ENCODE measurements at regions not wholly inside any gene's neighbourhood (a gene's known extent, or its start where the extent isn't known, plus 50 kb on each side); places are given as distances from the start of the nearest gene placed in this dataset.
A peak's percentile ranks its signal among the peaks of the same experiment; 100 is the strongest.
"Not testable (repeated sequence)": the region's sequence is repeated elsewhere in the genome, so short reads cannot be mapped to it uniquely, and the experiment has no call there.

DNA sequence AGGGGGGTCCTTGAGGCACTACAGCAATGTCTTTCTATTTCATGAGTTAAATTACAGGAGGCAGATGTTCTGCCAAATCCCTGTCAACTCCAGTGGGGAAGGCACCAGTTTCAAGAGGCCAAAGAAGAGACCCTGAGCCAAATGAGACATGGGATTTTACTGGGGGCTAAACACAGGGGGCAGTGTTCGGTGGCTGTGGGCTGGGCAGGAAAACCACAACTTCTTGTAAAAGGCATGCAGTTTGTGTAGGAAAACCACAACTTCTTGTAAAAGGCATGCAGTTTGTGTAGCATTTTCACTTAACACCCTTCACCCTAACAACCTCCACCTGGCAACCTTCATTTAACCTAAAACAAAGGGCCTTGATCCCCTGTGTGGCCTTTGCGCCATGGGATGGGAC, 61.0 kb downstream of the POLR2M start:
- DNase-seq (ENCODE audit: low spot score) = no peak

DNA sequence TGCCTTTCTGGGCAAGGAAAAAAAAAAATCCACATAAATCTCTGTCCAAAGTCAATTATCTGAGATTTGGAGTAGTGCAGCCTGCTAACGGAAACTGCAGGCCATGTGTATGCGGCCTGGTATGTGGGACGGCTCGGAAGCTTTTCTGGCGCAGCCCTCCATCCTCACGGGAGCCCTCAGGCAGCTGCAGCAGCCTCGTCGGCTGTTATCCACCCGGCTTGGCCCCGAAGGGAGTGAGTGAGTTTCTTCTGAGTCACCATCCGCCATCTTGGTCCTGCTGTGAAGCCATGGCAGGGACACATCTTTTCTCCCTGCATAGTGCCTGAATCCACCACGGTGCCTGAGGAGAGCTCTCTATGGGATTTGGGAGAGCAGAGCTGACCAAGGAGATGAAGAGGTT, 62.8 kb downstream of the POLR2M start:
- no peak for DNase-seq (ENCODE audit: low spot score)

DNA sequence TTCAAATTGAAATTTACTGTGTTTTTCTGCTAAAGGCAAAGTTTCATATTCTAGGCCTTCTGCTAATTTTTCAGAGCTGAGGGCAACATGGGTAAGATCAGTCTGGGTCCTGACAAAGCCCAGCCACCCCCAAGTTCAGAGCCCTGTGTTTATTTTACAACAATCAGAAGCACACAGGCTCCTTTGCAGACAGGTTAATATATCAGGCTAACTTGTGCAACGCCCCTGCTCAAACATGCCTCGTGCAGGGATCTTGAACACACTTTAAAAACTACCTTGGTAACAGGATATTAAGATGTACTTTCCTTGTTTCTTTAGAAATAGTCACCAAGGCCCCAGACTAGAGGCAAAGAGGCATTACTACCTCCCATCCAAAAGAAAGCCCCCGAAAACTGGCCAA, 64.0 kb downstream of the POLR2M start:
- DNase-seq (ENCODE audit: low spot score) = no peak

DNA sequence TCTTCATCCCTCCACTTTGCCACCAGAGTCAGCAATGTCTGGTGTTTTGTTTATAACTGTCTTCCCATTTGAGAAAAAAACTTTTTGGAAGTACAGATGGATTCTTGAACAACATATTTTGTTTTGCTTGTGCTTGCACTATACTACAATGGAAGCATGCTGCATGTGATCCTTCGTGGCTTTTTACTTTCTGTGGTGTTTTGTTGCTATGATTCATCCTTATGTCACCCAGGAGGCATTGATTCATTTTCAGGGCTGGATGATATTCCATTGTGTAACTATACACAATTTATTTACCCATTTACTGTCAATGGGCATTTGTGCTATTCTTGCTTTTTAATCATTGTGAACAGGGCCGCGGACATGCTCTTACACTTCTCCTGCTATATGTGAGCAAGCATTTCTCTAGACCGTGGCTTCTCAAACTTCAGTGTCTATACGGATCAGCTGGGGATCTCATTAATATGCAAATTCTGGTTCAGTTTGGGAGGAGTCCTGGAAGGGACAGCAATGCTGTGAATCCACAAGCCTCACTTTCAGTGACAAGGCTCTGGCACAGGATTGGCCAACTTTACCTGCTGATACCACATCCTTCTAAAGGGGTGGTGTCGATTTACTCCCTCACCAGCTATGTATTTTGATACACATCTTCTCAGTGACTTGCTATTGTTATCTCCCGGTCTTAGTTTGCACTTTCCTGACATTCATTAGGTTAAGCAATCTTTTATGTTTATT, 65.9 kb downstream of the POLR2M start:
- peak; percentile 23 for DNase-seq (ENCODE audit: low spot score)

DNA sequence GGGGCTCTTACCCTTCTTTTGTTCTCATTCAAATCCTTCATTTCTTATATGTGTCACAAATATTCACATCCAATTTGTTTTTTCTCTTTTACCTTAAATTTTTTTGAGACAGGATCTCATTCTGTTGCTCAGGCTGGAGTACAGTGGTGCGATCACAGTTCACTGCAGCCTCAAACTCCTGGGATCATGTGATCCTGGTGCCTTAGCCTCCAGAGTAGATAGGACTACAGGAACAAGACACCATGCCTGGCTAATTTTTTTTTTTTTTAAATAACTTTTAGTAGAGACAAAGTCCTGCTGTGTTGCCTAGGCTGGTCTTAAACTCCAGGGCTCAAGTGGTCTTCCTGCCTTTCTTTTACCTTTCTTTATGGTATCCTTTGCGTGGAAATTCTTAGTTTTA, 66.5 kb downstream of the POLR2M start:
- no peak for DNase-seq (ENCODE audit: low spot score)

DNA sequence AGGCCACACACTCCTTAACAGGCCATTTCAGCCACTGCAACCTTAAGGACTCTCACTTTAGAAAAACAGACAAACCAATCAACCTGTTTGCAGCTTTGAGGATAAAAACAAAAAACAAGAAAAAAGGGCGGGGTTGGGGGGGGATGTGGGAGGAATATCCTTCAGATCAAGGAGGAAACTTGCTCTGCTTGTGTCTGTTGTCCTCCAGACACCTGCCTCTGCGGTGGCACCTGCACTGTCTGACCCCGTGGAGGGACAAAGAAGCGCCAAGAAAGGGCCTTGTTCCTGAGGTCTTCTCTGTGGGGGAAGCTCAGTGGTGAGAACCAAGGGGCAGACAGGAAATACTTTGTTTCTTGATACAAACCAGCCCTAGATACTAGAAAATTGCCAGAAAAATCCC, 70.5 kb downstream of the POLR2M start:
- DNase-seq (ENCODE audit: low spot score) = no peak

DNA sequence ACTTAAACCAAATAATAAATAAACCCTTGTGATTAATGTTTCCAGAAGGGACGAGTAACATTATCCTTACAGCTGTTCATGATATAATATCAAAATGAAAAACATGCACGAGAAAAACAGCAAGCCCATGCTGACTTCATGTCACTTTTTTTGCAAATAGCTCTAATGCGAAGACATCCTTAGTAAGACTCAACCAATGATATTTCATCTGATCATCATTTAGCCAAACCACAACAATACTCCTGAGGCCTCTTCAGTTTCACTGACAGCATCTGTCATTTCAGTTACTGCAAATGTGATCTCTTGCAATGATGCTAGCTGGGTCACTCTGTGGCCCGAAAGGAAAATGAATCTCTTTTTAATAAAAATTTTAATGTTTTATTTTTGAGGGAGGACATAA, 74.0 kb downstream of the POLR2M start:
- no peak for DNase-seq (ENCODE audit: low spot score)

DNA sequence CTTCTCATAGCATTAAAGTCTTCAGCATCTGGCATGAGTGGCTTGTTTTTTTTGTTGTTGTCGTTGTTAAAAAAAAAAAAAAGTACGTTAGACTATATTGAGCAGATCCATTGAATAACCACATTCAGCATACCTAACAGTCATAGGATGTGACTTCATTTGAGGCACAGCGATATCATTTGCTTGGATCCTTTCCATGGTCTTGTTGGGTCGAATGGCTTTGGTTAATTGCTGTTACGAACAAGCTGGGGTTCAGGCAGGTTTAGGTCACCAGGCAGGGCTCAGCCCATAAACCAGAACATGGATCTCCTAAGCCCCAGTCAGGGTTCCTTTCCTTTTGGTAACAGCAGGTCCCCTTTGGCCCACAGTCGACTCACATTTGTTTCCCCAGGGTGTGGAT, 76.2 kb downstream of the POLR2M start:
- DNase-seq (ENCODE audit: low spot score) = no peak

DNA sequence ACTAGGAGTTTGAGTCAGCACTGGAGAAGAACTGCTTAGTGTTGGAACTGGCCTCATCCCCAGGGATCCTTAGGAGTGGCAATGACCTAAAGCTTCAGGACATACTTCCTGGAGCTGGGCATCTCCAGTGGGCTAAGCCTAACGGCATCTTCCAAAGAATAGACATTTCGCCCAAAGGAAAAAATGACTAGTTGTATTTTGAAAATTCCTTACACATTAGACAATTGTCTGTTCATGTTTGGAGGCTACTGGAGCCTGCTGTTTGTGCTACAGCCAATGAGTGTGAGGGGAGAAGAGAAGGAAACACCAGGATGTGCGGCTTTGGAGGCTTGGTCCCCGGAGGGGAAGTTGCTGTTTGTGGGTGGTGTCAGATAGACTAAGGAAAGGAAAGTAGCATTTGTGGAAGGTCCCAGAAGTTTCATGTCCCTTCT, 77.6 kb downstream of the POLR2M start:
- DNase-seq (ENCODE audit: low spot score) = no peak

DNA sequence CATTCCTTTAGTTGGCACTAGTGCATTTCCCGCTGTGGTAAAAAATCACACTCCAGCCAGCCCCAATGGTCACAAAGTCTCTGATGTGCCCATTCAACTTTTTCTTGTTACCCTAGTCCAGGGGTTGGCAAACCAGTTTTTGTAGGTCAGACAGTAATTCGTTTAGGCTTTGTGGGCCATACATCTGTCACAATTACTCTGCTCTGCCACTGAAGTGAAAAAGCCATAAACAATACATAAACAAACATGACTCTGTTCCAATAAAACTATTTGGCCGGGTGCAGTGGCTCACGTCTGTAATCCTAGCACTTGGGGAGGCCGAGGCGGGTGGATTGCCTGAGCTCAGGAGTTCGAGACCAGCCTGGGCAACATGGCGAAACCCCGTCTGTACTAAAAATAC, 78.5 kb downstream of the POLR2M start:
- no peak for DNase-seq (ENCODE audit: low spot score)

DNA sequence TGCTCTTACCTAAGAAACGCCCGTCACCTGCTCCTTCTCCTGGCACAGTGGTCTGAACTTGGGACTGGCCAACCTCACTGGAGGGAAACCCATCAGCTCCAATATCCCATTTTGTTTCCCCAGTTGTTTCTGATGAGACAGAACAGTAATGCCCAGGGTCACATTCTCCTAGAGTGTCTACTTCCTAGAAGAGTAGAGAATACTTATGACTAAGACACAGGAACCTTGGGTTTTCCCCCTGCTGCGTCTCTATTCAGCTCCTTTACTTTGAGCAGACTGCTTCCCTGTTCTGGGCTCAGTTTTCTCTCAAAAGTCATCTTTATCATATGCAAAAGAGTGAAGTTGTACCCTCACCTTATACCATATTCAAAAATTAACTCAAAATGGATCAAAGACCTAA, 79.4 kb downstream of the POLR2M start:
- no peak for DNase-seq (ENCODE audit: low spot score)

DNA sequence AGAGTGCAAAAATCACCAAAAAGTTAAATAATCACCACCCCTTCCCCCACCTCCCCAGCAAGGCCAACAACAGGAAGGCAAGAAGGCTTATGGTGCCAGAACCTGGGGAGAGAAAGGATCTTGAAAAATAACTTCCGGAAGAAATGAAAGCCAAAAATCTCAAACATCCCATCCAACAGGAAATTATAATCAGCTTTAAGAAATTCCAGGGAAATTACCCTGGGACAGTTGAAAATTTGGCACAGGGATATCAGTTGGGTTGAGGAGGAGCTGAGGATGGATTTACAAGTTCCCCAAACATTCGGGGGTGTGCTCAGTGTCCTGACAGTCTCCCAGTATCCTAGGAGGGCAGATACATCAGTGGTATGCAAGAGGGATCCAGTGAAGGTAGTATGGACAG, 82.7 kb downstream of the POLR2M start:
- DNase-seq (ENCODE audit: low spot score) = no peak

DNA sequence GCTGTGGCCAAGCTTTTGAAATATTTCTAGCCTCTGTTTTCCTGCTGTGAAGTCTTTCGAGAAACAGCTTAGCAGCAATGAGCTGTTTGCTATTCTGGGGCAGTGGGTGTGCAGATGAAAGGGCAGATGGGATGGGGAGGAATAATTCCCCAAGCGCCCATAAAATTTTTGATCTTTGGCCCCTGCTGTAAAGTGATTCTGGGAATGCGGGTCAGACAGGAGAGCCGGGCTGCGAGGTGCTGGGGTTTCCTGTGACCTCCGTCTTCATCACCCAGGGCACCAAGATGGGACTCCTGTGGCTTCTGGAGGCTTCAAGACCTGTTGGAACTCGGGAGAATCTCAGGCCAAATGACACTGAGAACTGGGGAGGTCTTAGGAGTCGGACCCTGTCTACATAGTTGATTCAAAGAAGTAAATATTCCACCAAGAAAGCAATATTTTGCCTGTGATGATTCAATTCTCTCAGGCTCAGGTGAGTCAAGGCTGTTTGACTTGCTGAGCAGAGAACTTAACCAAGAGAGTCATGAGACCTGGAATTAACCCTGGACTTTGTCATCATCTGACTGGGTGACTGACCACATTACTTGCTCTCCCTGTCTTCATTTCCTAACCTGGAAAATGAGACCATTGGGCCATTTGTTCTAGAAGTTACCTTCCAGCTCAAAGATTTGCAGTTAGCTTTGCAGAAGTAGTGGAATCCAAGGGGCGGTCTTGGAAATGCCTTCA, 86.4 kb downstream of the POLR2M start:
- no peak for DNase-seq (ENCODE audit: low spot score)

DNA sequence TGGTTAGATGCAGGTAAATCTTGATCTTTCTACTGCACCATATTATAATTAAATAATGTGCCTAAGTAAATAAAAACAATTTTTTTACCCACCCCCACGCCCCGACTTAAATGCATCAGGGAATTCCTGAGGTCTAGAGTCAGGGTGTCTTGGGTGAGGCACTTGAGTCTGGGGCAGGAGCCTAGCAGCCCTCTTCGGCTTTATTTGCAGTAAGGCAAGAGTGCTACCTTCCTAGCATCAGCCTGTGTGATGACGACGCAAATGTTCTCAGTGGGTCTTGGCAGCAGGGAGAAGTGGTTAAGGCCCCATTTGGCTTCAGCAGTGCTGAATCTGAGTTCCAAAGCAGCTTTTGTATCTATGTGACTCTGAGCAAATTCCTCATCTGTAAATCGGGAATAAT, 88.7 kb downstream of the POLR2M start:
- DNase-seq (ENCODE audit: low spot score) = no peak

DNA sequence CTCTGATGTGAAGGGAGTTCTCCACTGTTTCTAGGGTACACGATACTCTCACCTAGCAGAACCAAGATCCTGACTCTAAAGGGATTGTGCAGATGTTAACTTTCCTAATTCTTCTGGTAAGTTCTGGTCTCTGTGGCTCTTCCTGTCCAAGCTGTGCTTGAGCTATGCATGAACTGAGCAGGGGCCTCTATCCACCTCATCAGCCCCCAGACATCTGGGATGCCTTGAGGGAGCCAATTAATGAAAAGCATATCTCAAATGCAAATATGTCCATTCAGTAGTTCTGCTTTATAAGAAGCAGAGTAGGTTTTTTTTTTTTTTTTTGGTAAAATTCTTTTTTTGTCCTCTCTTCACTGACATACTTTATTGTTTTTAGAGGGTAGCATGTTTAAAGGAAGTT, 89.6 kb downstream of the POLR2M start:
- DNase-seq (ENCODE audit: low spot score) = no peak

DNA sequence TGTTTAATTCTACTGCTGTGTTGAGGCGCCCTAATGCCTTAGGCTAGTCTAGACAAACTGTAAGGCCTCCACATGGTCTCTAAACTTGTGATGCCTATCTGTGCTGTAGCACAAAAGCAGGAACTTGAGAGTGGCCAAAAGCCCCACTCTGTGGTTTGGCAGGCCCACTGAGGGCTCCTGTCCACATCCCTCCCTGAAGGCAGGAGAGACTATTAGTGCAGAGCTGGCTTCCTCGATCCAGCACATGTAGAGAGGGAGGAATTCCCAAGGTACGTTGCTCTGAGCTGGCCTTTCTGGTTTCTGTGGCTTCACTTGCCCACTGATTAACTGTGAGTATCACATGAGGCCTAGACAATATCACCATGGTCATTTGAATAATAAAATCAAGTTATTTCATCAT, 90.6 kb downstream of the POLR2M start:
- DNase-seq (ENCODE audit: low spot score) = no peak

DNA sequence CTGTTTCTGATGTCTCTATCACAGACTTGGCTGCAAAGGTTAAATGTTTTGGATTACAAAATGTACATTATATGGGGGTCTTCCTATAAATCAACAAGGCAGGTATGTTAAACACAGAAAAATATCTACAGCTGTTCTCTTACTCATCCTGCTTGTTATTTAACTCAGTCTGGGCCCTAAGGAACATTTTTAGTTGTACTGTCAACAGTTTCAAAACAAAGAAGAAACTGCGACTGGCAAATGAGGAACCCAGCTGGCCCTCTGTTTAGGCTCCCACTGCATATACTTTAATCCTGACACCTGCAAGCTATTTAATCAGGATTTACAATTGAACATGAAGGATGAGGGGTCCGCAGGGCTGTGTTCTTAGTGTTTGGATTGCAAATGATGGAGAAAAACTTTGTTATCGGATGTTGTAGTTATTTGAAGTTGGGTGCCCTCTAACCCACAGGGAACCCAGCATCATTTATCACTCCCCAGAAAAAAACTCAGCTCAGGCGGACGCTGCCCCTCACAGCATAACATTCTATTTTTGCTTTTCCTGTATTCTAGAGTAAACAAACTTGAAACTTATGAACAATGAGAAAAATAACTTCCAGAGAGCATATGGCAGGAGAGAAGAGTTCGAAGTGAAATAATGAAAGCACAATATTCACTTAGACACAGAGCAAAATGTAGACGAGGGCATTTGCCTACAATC, 91.2 kb downstream of the POLR2M start:
- DNase-seq (ENCODE audit: low spot score) = no peak

DNA sequence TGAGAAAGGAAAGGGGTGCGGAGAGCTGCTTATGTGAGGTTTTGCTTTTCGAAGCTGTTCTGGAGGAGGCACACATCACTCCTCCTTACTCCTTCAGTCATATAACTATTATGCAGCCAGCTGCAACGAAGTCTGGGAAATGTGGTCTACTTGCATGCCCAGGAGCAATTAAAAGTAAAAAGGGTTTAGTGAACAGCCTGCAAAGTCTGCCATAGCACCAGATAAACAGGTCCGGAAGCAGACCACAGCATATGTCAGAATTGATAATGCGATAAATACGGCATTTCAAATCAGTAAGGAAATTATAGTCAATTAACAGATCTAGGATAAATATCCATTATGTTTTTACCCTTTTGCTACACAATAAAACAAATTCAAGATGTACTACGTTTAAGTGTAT, 99.5 kb downstream of the POLR2M start:
- no peak for DNase-seq (ENCODE audit: low spot score)

DNA sequence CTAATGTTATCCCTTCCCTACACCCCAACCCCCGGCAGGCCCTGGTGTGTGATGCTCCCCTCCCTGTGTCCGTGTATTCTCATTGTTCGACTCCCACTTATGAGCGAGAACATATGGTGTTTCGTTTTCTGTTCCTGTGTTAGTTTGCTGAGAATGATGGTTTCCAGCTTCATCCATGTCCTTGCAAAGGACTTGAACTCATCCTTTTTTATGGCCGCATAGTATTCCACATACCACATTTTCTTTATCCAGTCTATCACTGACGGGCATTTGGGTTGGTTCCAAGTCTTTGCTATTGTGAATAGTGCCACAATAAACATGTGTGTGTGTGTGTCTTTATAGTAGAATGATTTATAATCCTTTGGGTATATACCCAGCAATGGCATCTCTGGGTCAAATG, 102.8 kb downstream of the POLR2M start:
- not testable (repeated sequence) for DNase-seq (ENCODE audit: low spot score)

DNA sequence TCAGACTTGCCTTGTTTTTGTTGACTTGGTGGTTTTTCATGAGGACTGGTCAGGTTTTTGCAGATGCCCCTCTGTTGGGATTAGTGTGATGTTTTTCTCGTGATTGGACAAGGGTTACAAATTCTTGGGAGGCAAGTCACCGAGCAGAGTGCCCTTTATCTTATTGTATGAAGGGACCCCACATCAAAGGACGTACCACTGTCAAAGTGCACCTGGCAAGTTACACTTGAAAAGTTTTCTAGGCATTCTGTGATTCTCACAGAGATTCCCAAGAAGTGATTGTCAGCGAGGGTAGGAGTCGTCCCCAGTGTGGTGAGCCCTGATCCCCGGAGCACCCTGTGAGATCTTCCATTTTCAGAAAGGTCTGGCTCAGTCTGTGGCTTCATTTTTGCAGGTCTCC, 110.1 kb downstream of the POLR2M start:
- DNase-seq (ENCODE audit: low spot score) = no peak

DNA sequence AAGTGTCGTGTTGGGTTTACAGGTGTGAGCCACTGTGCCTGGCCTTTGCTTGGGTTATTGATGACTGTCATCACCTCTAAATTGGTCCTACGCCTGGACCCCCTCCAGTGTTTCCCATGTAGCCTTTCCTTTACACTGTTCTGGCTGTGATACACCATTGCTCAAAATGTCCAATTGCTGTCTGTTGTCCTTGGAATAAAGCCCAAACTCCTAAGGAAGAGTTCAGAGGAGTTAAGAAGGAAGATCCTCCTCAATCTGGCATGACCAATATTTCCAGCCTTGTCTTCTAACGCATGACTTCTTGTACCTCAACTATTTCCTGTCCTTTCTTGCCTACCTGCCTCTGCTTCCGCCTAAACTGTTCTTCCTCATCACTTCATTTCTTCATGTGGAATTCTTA, 113.1 kb downstream of the POLR2M start:
- no peak for DNase-seq (ENCODE audit: low spot score)

DNA sequence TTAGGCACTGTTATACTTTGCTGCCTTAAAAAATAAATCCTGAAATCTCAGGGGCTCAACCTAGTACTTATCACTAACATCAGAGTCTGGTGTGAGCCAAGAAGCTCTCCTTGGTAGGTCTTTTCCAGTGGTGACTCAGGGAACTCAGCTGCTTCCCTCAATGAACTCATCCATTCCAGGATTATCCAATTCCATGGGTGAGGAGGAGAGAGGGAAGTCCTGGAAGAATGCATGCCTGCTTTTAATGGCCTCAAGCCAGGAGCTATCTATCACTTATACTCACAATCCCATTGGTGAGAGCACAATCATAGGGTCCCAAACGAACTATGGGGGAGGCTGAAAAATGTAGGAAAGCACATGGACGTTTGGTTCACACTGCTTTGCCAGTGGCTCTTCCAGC, 113.6 kb downstream of the POLR2M start:
- DNase-seq (ENCODE audit: low spot score) = peak; percentile 27

DNA sequence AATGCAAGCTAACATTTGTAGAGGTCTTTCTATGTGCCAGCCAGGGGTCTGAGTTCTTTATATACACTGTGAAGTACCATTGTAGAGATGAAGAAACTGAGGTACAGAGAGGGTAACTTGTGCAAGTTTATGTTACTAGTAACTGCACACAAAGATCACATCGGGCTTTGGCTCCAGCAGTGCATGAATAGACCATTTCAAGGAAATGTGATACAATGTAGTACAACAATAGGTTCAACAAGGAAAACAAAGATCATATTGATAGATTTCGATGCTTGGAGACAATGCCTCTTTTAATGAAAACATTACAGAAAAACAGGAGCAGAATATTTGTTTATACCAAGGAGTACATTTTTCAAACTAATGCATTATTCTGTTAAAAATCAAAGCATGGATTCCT, 115.3 kb downstream of the POLR2M start:
- no peak for DNase-seq (ENCODE audit: low spot score)
